Testis (tissue), 2 donors: ENCODE measurements at regions not wholly inside any gene's neighbourhood (a gene's known extent, or its start where the extent isn't known, plus 50 kb on each side); places are given as distances from the start of the nearest gene placed in this dataset.

Experiments
- CTCF ChIP-seq, 3 experiments: fragments of 450-650 bp in 2 of 3; fragments of 200-600 bp in 1 of 3; sonication (generic) in 1 of 3; IDR thresholded peaks; one replicate each; pipeline ENCODE4 v1.5.1; 2016 to 2019; ENCODE audit warnings: antibody characterized with exemption in 3 of 3, mild to moderate bottlenecking in 2 of 3, moderate library complexity in 1 of 3
- POLR2A ChIP-seq: fragments of 450-650 bp; IDR thresholded peaks from one replicate; pipeline ENCODE4 v1.6.1; 2017; ENCODE audit warnings: antibody characterized with exemption, mild to moderate bottlenecking, moderate library complexity

- TF ChIP-seq CTCF (IDR thresholded peaks at IDR 0.05), result peak in 1 of 3 experiments; percentile 63
- no peak for TF ChIP-seq POLR2A
These were observed 789.7 kb upstream of the SLC39A10 start for GRCh38 chr2:194867328-194867727.
